Retinal pigment epithelial cell (primary cell): ENCODE measurements at regions not wholly inside any gene's neighbourhood (a gene's known extent, or its start where the extent isn't known, plus 50 kb on each side); places are given as distances from the start of the nearest gene placed in this dataset.

Experiments used
- DNase-seq: peaks from one replicate; pipeline ENCODE4 v3.0.0-alpha.2; 2010; ENCODE audit warnings: low read depth
- H3K4me3 ChIP-seq: 2 replicates; pipeline ENCODE4 v1.5.1; 2011; ENCODE audit warnings: mild to moderate bottlenecking, low read length, control low read depth, moderate library complexity
- TF ChIP-seq, protein P1 (sequence below): conservative IDR thresholded peaks from 2 replicates; pipeline ENCODE4 v1.5.1; 2011; ENCODE audit warnings: low read depth, low read length, control low read depth, inconsistent platforms

DNA sequence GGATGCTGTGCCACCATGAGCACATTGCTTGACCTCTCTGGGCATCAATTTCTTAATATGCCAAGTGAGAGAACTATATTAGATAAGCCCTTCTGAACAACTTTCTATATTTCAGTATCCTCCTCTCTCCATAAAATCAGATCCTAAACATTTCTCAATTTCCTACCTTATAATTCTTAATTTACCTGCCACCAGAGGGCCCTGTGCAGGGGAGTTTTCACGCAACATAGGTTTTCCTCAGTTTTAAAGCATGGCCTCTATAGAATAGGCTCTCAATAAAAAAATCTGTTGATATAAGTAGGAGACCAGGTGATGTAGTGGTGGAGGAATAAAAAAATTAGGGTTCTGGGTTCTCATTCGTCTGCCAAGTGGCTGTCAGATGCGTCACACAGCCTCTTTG, 83.7 kb upstream of the DBX1 start:
- TF ChIP-seq, protein P1, sequence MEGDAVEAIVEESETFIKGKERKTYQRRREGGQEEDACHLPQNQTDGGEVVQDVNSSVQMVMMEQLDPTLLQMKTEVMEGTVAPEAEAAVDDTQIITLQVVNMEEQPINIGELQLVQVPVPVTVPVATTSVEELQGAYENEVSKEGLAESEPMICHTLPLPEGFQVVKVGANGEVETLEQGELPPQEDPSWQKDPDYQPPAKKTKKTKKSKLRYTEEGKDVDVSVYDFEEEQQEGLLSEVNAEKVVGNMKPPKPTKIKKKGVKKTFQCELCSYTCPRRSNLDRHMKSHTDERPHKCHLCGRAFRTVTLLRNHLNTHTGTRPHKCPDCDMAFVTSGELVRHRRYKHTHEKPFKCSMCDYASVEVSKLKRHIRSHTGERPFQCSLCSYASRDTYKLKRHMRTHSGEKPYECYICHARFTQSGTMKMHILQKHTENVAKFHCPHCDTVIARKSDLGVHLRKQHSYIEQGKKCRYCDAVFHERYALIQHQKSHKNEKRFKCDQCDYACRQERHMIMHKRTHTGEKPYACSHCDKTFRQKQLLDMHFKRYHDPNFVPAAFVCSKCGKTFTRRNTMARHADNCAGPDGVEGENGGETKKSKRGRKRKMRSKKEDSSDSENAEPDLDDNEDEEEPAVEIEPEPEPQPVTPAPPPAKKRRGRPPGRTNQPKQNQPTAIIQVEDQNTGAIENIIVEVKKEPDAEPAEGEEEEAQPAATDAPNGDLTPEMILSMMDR: peak; percentile 50
- H3K4me3 ChIP-seq: no peak overlapping the region
- no peak for DNase-seq

DNA sequence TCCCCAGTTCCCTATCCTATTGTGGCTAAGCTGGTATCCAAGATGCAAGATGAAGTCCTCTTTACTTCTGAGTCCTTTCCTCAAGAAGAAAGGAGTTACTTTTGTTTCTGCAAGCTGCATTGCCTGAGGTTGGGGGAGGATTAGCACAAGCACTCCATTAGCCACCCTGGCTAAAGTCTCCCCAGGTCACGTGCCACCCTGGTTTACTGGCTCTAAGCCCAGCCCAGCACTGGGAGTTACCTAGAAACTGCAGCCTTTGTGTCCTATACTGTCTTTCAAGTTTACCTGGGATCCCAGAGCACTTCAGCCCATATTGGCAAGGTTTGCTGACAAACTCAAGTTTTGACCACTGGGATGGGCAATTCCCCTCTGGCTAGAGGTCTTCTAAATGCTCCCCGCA, 78.4 kb upstream of the DBX1 start:
- H3K4me3 ChIP-seq: no peak overlapping the region
- peak; percentile 3 for DNase-seq
- TF ChIP-seq, protein P1: no peak

- no peak overlapping the region for H3K4me3 ChIP-seq
- no peak for DNase-seq
- TF ChIP-seq, protein P1: no peak
Observed at GRCh38 chr11:20235164-20235563, 74.9 kb upstream of the DBX1 start.

DNA sequence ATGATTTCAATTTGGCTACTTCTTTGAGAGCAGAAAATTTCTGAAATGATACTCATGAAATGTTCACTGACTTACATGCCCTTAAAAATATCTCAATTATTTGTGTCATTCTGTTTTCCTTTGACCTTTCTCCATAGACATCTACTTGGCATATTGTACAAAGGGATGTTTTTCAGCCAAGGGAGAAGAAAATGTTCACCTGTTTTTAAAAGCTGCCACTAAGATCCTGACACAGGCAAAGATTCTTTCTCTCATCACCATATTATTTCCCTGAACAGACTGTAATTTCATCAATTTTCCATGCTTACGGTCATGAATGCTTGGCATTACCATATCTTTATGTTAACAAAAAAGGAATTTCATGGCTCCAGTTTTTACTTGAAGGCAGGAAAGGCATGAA, 67.4 kb upstream of the DBX1 start:
- H3K4me3 ChIP-seq: no peak overlapping the region
- DNase-seq: no peak
- TF ChIP-seq, protein P1: no peak

- H3K4me3 ChIP-seq: no peak overlapping the region
- no peak for DNase-seq
- TF ChIP-seq, protein P1: no peak
Observed at GRCh38 chr11:20226933-20227332, 66.7 kb upstream of the DBX1 start.

- no peak overlapping the region for H3K4me3 ChIP-seq
- DNase-seq: no peak
- TF ChIP-seq, protein P1: no peak
Observed at GRCh38 chr11:20221566-20221965, 61.3 kb upstream of the DBX1 start.

GRCh38 chr11:20213790-20214189, 53.5 kb upstream of the DBX1 start:
- no peak overlapping the region for H3K4me3 ChIP-seq
- TF ChIP-seq, protein P1: no peak
- no peak for DNase-seq
